Liver (tissue), 8 donors: ENCODE measurements at regions not wholly inside any gene's neighbourhood (a gene's known extent, or its start where the extent isn't known, plus 50 kb on each side); places are given as distances from the start of the nearest gene placed in this dataset.
"Not testable (repeated sequence)": the region's sequence is repeated elsewhere in the genome, so short reads cannot be mapped to it uniquely, and the experiment has no call there.

Experiments
- DNase-seq: peaks from one replicate; pipeline ENCODE4 v3.0.0-alpha.2; 2017; ENCODE audit warnings: low spot score
- H3K27ac ChIP-seq, 2 donors: one replicate each; pipeline ENCODE4 v1.7.0; 2013; ENCODE audit warnings: inconsistent platforms in 2 of 2, low read length in 2 of 2, control low read depth in 1 of 2, low read depth in 1 of 2, mild to moderate bottlenecking in 1 of 2
- H3K27me3 ChIP-seq, 4 donors: one replicate each; pipeline versions ENCODE4 v1.6.1 to v1.7.0; 2013; ENCODE audit warnings: low read length in 3 of 4, inconsistent platforms in 1 of 4, mild to moderate bottlenecking in 1 of 4, moderate library complexity in 1 of 4; ENCODE audit not compliant: control insufficient read depth in 4 of 4, insufficient read depth in 4 of 4
- H3K36me3 ChIP-seq, 4 donors: one replicate each; pipeline versions ENCODE4 v1.6.1 to v1.7.0; 2013; ENCODE audit warnings: low read length in 3 of 4, mild to moderate bottlenecking in 3 of 4, low read depth in 1 of 4, moderate library complexity in 1 of 4; ENCODE audit not compliant: control insufficient read depth in 4 of 4, insufficient read depth in 3 of 4
- H3K4me1 ChIP-seq, 4 donors: one replicate each; pipeline versions ENCODE4 v1.6.1 to v1.7.0; 2013; ENCODE audit warnings: low read length in 3 of 4, mild to moderate bottlenecking in 3 of 4, moderate library complexity in 1 of 4; ENCODE audit not compliant: control insufficient read depth in 4 of 4, insufficient read depth in 4 of 4
- H3K4me3 ChIP-seq, 3 donors: one replicate each; pipeline versions ENCODE4 v1.6.1 to v1.7.0; 2013; ENCODE audit warnings: low read length in 3 of 3, control low read depth in 1 of 3, low read depth in 1 of 3, mild to moderate bottlenecking in 1 of 3
- H3K9ac ChIP-seq, 2 donors: one replicate each; pipeline ENCODE4 v1.7.0; 2013; ENCODE audit warnings: low read length in 2 of 2, mild to moderate bottlenecking in 2 of 2, moderate library complexity in 2 of 2, control low read depth in 1 of 2, low read depth in 1 of 2
- H3K9me3 ChIP-seq, 4 donors: one replicate each; pipeline versions ENCODE4 v1.6.1 to v1.7.0; 2013; ENCODE audit warnings: low read length in 3 of 4; ENCODE audit not compliant: control insufficient read depth in 4 of 4
- FOXA2 ChIP-seq: IDR thresholded peaks from 2 replicates; pipeline ENCODE4 v1.6.1; 2016; ENCODE audit warnings: antibody characterized with exemption
- HNF4A ChIP-seq, 2 donors: conservative IDR thresholded peaks; 2 replicates each; pipeline ENCODE4 v1.6.1; 2016; ENCODE audit warnings: antibody characterized with exemption in 2 of 2, mild to moderate bottlenecking in 2 of 2
- HNF4G ChIP-seq: IDR thresholded peaks from 2 replicates; pipeline ENCODE4 v1.6.1; 2016; ENCODE audit warnings: antibody characterized with exemption
- RAD21 ChIP-seq, 2 donors: IDR thresholded peaks; 2 replicates each; pipeline ENCODE4 v1.6.1; 2016; ENCODE audit warnings: antibody characterized with exemption in 2 of 2, mild to moderate bottlenecking in 2 of 2
- SP1 ChIP-seq: IDR thresholded peaks from 2 replicates; pipeline ENCODE4 v1.6.1; 2018; ENCODE audit warnings: antibody characterized with exemption, mild to moderate bottlenecking
- WGBS: extraction: QIAGEN DNeasy Blood & Tissue Kit; methylation state at CpG from one replicate; pipeline ENCODE4 v1.1.7; 2013; 5-methylcytosine and 5-hydroxymethylcytosine counted together
- TF ChIP-seq, protein P1 (sequence below): IDR thresholded peaks from 2 replicates; pipeline ENCODE4 v1.6.1; 2016; ENCODE audit warnings: antibody characterized with exemption
- TF ChIP-seq, protein P2 (sequence below): IDR thresholded peaks from 2 replicates; pipeline ENCODE4 v1.6.1; 2016; ENCODE audit warnings: antibody characterized with exemption, mild to moderate bottlenecking
- TF ChIP-seq, protein P3 (sequence below): IDR thresholded peaks from 2 replicates; pipeline ENCODE4 v1.6.1; 2016; ENCODE audit warnings: antibody characterized with exemption
- TF ChIP-seq, protein P4 (sequence below): fragments of 150-350 bp; IDR thresholded peaks from 2 replicates; pipeline ENCODE4 v1.5.1; 2017; ENCODE audit warnings: improper control_type of control experiment, low read depth, low read length; ENCODE audit not compliant: missing input control
- donor health status: healthy.
- donor health status: healthy.
- donor health status: healthy.
- donor health status: healthy.
- donor health status: healthy.

DNA sequence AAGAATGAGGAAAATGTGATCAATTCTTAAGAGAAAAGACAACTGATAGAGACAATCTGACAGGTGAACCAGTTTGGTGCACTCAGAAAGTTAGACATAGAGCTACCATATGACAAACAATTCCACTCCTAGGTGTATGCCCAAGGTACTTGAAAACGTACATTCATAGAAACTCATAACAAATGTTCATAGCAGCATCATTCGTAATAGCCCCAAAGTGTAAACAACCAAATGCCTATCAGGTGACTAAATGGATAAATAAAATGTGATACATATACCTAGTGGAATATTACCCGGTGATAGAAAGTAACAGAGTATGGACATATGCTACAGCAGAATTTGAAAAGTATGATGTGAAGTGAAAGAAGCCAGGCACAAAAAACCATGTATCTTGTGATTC lies 149.3 kb upstream of the TRIB2 start:
- Histone ChIP-seq H3K4me3 (no peak overlapping the region), H3K27me3 (peaks cover 0 to 2% (median 0%) of the 10 kb centered on the region in 4 donors), H3K36me3 (no peaks in the 10 kb centered on the region), H3K27ac (no peak overlapping the region), H3K9ac (no peak overlapping the region), H3K9me3 (no peaks in the 10 kb centered on the region), H3K4me1 (no peaks in the 10 kb centered on the region)
- 90% methylated on average over 3 of the region's 3 CpGs for WGBS
- DNase-seq, result no peak
- TF ChIP-seq FOXA2, result no peak
- TF ChIP-seq, protein P1, sequence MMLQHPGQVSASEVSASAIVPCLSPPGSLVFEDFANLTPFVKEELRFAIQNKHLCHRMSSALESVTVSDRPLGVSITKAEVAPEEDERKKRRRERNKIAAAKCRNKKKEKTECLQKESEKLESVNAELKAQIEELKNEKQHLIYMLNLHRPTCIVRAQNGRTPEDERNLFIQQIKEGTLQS, result no peak
- TF ChIP-seq HNF4A (conservative IDR thresholded peaks at IDR 0.05), result no peak
- TF ChIP-seq, protein P2, sequence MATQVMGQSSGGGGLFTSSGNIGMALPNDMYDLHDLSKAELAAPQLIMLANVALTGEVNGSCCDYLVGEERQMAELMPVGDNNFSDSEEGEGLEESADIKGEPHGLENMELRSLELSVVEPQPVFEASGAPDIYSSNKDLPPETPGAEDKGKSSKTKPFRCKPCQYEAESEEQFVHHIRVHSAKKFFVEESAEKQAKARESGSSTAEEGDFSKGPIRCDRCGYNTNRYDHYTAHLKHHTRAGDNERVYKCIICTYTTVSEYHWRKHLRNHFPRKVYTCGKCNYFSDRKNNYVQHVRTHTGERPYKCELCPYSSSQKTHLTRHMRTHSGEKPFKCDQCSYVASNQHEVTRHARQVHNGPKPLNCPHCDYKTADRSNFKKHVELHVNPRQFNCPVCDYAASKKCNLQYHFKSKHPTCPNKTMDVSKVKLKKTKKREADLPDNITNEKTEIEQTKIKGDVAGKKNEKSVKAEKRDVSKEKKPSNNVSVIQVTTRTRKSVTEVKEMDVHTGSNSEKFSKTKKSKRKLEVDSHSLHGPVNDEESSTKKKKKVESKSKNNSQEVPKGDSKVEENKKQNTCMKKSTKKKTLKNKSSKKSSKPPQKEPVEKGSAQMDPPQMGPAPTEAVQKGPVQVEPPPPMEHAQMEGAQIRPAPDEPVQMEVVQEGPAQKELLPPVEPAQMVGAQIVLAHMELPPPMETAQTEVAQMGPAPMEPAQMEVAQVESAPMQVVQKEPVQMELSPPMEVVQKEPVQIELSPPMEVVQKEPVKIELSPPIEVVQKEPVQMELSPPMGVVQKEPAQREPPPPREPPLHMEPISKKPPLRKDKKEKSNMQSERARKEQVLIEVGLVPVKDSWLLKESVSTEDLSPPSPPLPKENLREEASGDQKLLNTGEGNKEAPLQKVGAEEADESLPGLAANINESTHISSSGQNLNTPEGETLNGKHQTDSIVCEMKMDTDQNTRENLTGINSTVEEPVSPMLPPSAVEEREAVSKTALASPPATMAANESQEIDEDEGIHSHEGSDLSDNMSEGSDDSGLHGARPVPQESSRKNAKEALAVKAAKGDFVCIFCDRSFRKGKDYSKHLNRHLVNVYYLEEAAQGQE, result no peak
- no peak for TF ChIP-seq RAD21 (IDR thresholded peaks at IDR 0.05)
- TF ChIP-seq HNF4G, result no peak
- no peak for TF ChIP-seq SP1
- TF ChIP-seq, protein P3, sequence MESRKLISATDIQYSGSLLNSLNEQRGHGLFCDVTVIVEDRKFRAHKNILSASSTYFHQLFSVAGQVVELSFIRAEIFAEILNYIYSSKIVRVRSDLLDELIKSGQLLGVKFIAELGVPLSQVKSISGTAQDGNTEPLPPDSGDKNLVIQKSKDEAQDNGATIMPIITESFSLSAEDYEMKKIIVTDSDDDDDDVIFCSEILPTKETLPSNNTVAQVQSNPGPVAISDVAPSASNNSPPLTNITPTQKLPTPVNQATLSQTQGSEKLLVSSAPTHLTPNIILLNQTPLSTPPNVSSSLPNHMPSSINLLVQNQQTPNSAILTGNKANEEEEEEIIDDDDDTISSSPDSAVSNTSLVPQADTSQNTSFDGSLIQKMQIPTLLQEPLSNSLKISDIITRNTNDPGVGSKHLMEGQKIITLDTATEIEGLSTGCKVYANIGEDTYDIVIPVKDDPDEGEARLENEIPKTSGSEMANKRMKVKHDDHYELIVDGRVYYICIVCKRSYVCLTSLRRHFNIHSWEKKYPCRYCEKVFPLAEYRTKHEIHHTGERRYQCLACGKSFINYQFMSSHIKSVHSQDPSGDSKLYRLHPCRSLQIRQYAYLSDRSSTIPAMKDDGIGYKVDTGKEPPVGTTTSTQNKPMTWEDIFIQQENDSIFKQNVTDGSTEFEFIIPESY, result no peak
- TF ChIP-seq, protein P4, sequence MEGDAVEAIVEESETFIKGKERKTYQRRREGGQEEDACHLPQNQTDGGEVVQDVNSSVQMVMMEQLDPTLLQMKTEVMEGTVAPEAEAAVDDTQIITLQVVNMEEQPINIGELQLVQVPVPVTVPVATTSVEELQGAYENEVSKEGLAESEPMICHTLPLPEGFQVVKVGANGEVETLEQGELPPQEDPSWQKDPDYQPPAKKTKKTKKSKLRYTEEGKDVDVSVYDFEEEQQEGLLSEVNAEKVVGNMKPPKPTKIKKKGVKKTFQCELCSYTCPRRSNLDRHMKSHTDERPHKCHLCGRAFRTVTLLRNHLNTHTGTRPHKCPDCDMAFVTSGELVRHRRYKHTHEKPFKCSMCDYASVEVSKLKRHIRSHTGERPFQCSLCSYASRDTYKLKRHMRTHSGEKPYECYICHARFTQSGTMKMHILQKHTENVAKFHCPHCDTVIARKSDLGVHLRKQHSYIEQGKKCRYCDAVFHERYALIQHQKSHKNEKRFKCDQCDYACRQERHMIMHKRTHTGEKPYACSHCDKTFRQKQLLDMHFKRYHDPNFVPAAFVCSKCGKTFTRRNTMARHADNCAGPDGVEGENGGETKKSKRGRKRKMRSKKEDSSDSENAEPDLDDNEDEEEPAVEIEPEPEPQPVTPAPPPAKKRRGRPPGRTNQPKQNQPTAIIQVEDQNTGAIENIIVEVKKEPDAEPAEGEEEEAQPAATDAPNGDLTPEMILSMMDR, result no peak

DNA sequence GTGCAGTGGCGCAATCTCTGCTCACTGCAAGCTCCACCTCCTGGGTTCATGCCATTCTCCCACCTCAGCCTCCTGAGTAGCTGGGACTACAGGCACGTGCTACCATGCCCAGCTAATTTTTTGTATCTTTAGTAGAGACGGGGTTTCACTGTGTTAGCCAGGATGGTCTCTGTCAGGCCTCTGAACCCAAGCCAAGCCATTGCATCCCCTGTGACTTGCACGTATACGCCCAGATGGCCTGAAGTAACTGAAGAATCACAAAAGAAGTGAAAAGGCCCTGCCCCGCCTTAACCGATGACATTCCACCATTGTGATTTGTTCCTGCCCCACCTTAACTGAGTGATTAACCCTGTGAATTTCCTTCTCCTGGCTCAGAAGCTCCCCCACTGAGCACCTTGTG lies 147.2 kb upstream of the TRIB2 start:
- not testable (repeated sequence) for DNase-seq, H3K27me3 ChIP-seq
- 89% methylated on average over 7 of the region's 7 CpGs for WGBS

DNA sequence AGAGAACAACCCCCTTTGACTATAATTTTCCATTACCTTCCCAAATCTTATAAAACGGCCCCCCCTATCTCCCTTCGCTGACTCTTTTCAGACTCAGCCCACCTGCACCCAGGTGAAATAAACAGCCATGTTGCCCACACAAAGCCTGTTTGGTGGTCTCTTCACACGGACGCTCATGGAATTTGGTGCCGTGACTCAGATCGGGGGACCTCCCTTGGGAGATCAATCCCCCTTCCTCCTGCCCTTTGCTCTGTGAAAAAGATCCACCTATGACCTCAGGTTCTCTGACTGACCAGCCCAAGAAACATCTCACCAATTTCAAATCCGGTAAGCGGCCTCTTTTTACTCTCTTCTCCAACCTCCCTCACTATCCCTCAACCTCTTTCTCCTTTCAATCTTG lies 146.8 kb upstream of the TRIB2 start:
- DNase-seq, H3K36me3 ChIP-seq, H3K4me1 ChIP-seq, H3K4me3 ChIP-seq, H3K9ac ChIP-seq, H3K27ac ChIP-seq, H3K9me3 ChIP-seq, H3K27me3 ChIP-seq: not testable (repeated sequence)
- WGBS, result 94% methylated on average over 8 of the region's 8 CpGs

More for the DNA sequence above, 147.2 kb upstream of the TRIB2 start:
- H3K9me3 ChIP-seq, H3K4me1 ChIP-seq, H3K27ac ChIP-seq, H3K4me3 ChIP-seq, H3K9ac ChIP-seq, H3K36me3 ChIP-seq: not testable (repeated sequence)
